Body of pancreas (tissue), 4 donors: ENCODE measurements at regions not wholly inside any gene's neighbourhood (a gene's known extent, or its start where the extent isn't known, plus 50 kb on each side); places are given as distances from the start of the nearest gene placed in this dataset.
"Not testable (repeated sequence)": the region's sequence is repeated elsewhere in the genome, so short reads cannot be mapped to it uniquely, and the experiment has no call there.

Source experiments
- ATAC-seq: fragments of 150-250 bp; one replicate; pipeline ENCODE4 v1.9.1; 2016
- DNase-seq, 4 donors: peaks; one replicate each; pipeline ENCODE4 v3.0.0-alpha.2; 2019
- H3K27ac ChIP-seq, 4 donors: fragments of 200-600 bp; sonication (generic); 1 replicate in 3 of 4; 2 replicates in 1 of 4; pipeline versions ENCODE4 v1.5.1 to v1.6.1; 2016 to 2019; ENCODE audit warnings: mild to moderate bottlenecking in 1 of 4, mixed read lengths in 1 of 4, moderate library complexity in 1 of 4
- H3K27me3 ChIP-seq, 2 donors: fragments of 200-600 bp; sonication (generic); one replicate each; pipeline ENCODE4 v1.6.0; 2016; ENCODE audit warnings: mild to moderate bottlenecking in 1 of 2
- H3K36me3 ChIP-seq, 2 donors: fragments of 200-600 bp; sonication (generic); replicated peaks in 1 of 2; 2 replicates each; pipeline ENCODE4 v1.5.1; 2016; ENCODE audit warnings: low read depth in 2 of 2; ENCODE audit not compliant: insufficient read depth in 1 of 2
- H3K4me1 ChIP-seq: fragments of 200-600 bp; sonication (generic); one replicate; pipeline ENCODE4 v1.6.0; 2016
- H3K4me3 ChIP-seq, 2 donors: fragments of 200-600 bp; sonication (generic); 1 replicate in 1 of 2; 2 replicates in 1 of 2; pipeline ENCODE4 v1.5.1; 2016 to 2019
- H3K9me3 ChIP-seq, 3 donors: fragments of 200-600 bp; sonication (generic); 1 replicate in 2 of 3; 2 replicates in 1 of 3; pipeline ENCODE4 v1.5.1; 2016
- POLR2A ChIP-seq, 3 donors: fragments of 450-650 bp; IDR thresholded peaks; one replicate each; pipeline ENCODE4 v1.6.1; 2016; ENCODE audit warnings: antibody characterized with exemption in 3 of 3, mild to moderate bottlenecking in 2 of 3
- WGBS, 2 donors: methylation state at CpG; one replicate each; pipeline ENCODE4 v1.1.5; 2017; 5-methylcytosine and 5-hydroxymethylcytosine counted together
- intact Hi-C: fragments of 100-400 bp; cut with DNase I; formaldehyde crosslinking; loops from one replicate; pipeline ENCODE4 v1.15.1; 2023
- TF ChIP-seq, protein P1 (sequence below), 7 experiments: fragments of 450-650 bp in 4 of 7; fragments of 200-600 bp in 3 of 7; sonication (generic) in 3 of 7; IDR thresholded peaks; one replicate each; pipeline ENCODE4 v1.5.1; 2016 to 2019; ENCODE audit warnings: antibody characterized with exemption in 7 of 7

DNA sequence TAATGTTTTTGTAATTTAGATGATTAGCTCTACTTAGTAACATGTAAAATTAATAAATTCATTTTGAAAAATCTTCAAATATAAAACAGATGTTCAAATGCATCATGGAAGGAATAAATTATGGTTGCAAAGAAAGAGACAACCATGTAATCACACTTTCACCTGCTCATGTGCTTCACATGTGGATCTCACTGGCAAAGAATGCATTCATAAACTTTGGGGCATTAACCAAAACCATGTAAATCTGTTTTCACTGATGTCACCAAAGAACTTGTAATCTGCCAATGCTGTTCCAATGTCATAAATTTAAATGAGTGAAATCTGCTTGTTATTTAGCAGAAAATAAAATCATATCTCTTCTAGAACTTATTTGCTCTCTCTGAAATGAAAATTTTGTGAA lies 142.7 kb downstream of the TENT5A start:
- DNase-seq (no peak), ATAC-seq (no peak)
- Histone ChIP-seq H3K4me1 (peaks cover 5% of the 10 kb centered on the region), H3K27me3 (no peaks in the 10 kb centered on the region), H3K27ac (no peak overlapping the region), H3K9me3 (no peaks in the 10 kb centered on the region), H3K4me3 (no peak overlapping the region), H3K36me3 (no peaks in the 10 kb centered on the region)
- intact Hi-C loops: no loop called here
- no peak for TF ChIP-seq POLR2A (IDR thresholded peaks at IDR 0.05)
- TF ChIP-seq, protein P1, sequence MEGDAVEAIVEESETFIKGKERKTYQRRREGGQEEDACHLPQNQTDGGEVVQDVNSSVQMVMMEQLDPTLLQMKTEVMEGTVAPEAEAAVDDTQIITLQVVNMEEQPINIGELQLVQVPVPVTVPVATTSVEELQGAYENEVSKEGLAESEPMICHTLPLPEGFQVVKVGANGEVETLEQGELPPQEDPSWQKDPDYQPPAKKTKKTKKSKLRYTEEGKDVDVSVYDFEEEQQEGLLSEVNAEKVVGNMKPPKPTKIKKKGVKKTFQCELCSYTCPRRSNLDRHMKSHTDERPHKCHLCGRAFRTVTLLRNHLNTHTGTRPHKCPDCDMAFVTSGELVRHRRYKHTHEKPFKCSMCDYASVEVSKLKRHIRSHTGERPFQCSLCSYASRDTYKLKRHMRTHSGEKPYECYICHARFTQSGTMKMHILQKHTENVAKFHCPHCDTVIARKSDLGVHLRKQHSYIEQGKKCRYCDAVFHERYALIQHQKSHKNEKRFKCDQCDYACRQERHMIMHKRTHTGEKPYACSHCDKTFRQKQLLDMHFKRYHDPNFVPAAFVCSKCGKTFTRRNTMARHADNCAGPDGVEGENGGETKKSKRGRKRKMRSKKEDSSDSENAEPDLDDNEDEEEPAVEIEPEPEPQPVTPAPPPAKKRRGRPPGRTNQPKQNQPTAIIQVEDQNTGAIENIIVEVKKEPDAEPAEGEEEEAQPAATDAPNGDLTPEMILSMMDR (IDR thresholded peaks at IDR 0.05): no peak

DNA sequence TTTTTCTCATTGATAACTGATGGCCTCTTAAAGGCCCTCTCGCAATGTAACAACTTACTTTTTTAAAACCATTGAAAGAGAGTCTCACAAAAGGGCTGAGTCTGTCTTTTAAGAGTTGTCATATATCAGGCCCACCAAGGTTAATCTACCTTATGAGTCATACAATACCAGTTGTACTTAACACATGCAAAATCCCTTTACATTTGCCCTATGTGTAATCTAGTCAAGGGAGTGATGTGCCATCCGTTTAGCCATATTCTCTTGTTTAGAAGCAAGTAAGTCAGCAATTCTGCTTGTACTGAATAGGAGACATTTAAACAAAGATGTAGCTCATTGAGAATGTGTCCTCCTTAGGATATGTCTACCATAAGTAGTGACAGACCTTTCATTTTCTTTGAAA lies 143.7 kb downstream of the TENT5A start:
- ATAC-seq: no peak

DNA sequence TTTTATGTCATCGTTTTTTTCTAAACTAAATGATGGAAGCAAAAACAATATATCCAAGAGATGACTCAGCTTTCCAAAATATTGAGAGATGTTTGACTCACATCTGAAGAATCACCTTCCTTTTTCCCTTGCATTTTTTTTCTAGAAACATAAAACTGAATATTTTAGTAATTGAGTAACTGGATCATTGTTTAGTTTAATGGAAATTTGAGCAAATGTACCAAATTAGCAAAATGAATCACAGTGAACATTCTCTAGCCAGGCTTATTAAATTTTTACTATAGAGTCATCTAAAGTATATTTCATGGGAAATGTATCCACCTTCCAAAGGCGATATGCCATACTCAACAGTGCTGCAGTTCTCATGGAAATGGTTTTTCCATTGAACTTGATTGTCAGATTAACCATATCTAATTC lies 145.5 kb downstream of the TENT5A start:
- Histone ChIP-seq H3K4me1 (no peaks in the 10 kb centered on the region), H3K27me3 (no peaks in the 10 kb centered on the region), H3K36me3 (no peaks in the 10 kb centered on the region), H3K4me3 (no peak overlapping the region), H3K27ac (no peak overlapping the region), H3K9me3 (no peaks in the 10 kb centered on the region)
- no peak for DNase-seq
- intact Hi-C loops: no loop called here
- WGBS, 2 donors: 65 to 69% methylated on average over 2 of the region's 2 CpGs
- TF ChIP-seq, protein P1 (IDR thresholded peaks at IDR 0.05): no peak
- TF ChIP-seq POLR2A (IDR thresholded peaks at IDR 0.05): no peak
- ATAC-seq: no peak

More for the DNA sequence above, 143.7 kb downstream of the TENT5A start:
- H3K4me1 ChIP-seq: no peaks in the 10 kb centered on the region
- no peak for DNase-seq
- no peaks in the 10 kb centered on the region for H3K9me3 ChIP-seq
- WGBS, 2 donors: 83 to 86% methylated on average over 2 of the region's 2 CpGs
- H3K27me3 ChIP-seq: no peaks in the 10 kb centered on the region
- H3K27ac ChIP-seq: no peak overlapping the region
- TF ChIP-seq, protein P1 (IDR thresholded peaks at IDR 0.05): no peak
- no peak for TF ChIP-seq POLR2A (IDR thresholded peaks at IDR 0.05)
- H3K36me3 ChIP-seq: no peaks in the 10 kb centered on the region
- intact Hi-C loops: no loop called here
- no peak overlapping the region for H3K4me3 ChIP-seq

DNA sequence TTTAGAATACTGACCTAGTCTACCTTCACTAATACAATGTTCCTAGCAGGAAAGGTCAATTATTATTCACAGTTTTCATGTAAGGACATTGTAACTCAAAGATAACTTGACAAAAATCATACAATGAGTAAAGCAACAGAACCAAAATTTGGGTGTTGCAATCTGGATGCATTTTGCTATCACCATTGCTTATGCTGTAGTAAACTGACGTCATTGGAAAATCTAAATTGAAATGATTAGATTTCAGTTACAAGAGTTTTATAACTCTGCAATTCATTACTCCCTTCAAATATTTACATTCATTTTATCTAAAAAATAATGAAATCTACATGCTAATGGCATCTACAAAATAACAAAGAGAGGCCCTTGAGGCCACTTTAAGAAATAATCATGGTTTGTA lies 147.0 kb downstream of the TENT5A start:
- Histone ChIP-seq H3K27me3 (no peaks in the 10 kb centered on the region), H3K9me3 (no peaks in the 10 kb centered on the region), H3K27ac (no peak overlapping the region), H3K4me3 (no peak overlapping the region), H3K36me3 (no peaks in the 10 kb centered on the region), H3K4me1 (no peaks in the 10 kb centered on the region)
- 59 to 63% methylated on average over 1 of the region's 1 CpG for WGBS, 2 donors
- TF ChIP-seq, protein P1 (IDR thresholded peaks at IDR 0.05): no peak
- no peak for TF ChIP-seq POLR2A (IDR thresholded peaks at IDR 0.05)
- ATAC-seq: no peak
- DNase-seq: no peak
- intact Hi-C loops: no loop called here

DNA sequence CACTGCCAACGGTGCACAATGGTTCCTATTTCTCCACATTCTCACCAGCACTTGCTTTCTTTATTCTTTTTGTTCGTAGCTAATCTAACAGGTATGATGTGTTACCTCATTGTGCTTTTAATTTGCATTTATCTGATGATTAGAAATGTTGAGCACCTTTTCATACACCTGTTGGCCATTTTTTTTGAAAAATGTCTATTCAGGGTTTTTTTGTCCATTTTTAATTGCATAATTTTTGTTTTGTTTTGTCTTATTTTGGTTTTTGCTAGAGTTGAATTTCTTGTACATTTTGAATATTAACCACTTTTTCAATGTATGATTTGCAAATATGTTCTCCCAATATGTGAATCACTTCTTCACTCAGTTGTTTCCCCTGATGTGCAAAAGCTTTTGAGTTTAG lies 150.6 kb downstream of the TENT5A start:
- no peaks in the 10 kb centered on the region for H3K4me1 ChIP-seq
- intact Hi-C loops: no loop called here
- H3K27ac ChIP-seq: no peak overlapping the region
- ATAC-seq (no peak), DNase-seq (no peak)
- WGBS, 2 donors: 79 to 84% methylated on average over 2 of the region's 2 CpGs
- H3K27me3 ChIP-seq: no peaks in the 10 kb centered on the region
- no peaks in the 10 kb centered on the region for H3K9me3 ChIP-seq
- TF ChIP-seq, protein P1 (IDR thresholded peaks at IDR 0.05): no peak
- no peak for TF ChIP-seq POLR2A (IDR thresholded peaks at IDR 0.05)
- H3K4me3 ChIP-seq: no peak overlapping the region
- H3K36me3 ChIP-seq: no peaks in the 10 kb centered on the region

DNA sequence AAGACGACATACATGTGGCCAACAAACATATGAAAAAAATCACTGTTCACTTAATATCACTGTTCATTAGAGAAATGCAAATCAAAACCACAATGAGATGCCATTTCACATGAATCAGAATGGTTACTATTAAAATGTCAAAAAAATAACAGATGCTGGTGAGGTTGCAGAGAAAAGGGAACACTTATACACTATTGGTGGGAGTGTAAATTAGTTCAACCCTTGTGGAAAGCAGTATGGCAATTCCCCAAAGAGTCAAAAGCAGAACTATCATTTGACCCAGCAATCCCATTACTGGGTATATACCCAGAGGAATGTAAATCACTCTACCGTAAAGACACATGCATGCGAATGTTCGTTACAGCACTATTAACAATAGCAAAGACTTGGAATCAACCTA lies 152.0 kb downstream of the TENT5A start:
- H3K9me3 ChIP-seq, H3K4me3 ChIP-seq, ATAC-seq, intact Hi-C loops, H3K4me1 ChIP-seq, H3K36me3 ChIP-seq, H3K27me3 ChIP-seq, H3K27ac ChIP-seq, DNase-seq: not testable (repeated sequence)
- WGBS, 2 donors: 93 to 95% methylated on average over 4 of the region's 4 CpGs
